Neural crest cell (in vitro differentiated cells): ENCODE measurements at regions not wholly inside any gene's neighbourhood (a gene's known extent, or its start where the extent isn't known, plus 50 kb on each side); places are given as distances from the start of the nearest gene placed in this dataset.

Experiments used
- DNase-seq: peaks from one replicate; pipeline ENCODE4 v3.0.0; 2021; ENCODE audit warnings: low read depth, mixed read lengths, low spot score
- H3K27ac Mint-ChIP-seq: one replicate; pipeline ENCODE4 v1.8.0; 2021; ENCODE audit warnings: mild to moderate bottlenecking, mixed read lengths; ENCODE audit not compliant: unreplicated experiment
- H3K27me3 Mint-ChIP-seq: 2 replicates; pipeline ENCODE4 v1.8.0; 2021; ENCODE audit warnings: low read depth, mild to moderate bottlenecking, mixed read lengths
- H3K36me3 Mint-ChIP-seq: 2 replicates; pipeline ENCODE4 v1.8.0; 2021; ENCODE audit warnings: low read depth, mild to moderate bottlenecking, mixed read lengths
- H3K4me1 Mint-ChIP-seq: 2 replicates; pipeline ENCODE4 v1.8.0; 2021; ENCODE audit warnings: mixed read lengths
- H3K4me3 Mint-ChIP-seq: one replicate; pipeline ENCODE4 v1.8.0; 2021; ENCODE audit warnings: mild to moderate bottlenecking, mixed read lengths
- H3K9me3 Mint-ChIP-seq: 2 replicates; pipeline ENCODE4 v1.8.0; 2021; ENCODE audit warnings: mixed read lengths
- CTCF ChIP-seq: fragments of 200-600 bp; sonication (generic); conservative IDR thresholded peaks from 2 replicates; pipeline ENCODE4 v1.5.0; 2021; ENCODE audit warnings: antibody characterized with exemption, mild to moderate bottlenecking

- DNase-seq: no peak
- TF ChIP-seq CTCF: no peak
- Mint-ChIP-seq H3K27ac (no peak overlapping the region), H3K36me3 (no peaks in the 10 kb centered on the region), H3K4me3 (no peak overlapping the region), H3K9me3 (no peaks in the 10 kb centered on the region), H3K27me3 (no peaks in the 10 kb centered on the region), H3K4me1 (no peaks in the 10 kb centered on the region)
These were observed 639.6 kb downstream of the SMARCA1 start for GRCh38 chrX:128883650-128884049.

GRCh38 chrX:128870361-128870760 is 652.9 kb downstream of the SMARCA1 start:
- H3K36me3 Mint-ChIP-seq: peaks cover 2% of the 10 kb centered on the region
- no peak for DNase-seq
- H3K9me3 Mint-ChIP-seq: peaks cover 2% of the 10 kb centered on the region
- TF ChIP-seq CTCF: no peak
- H3K4me1 Mint-ChIP-seq: no peaks in the 10 kb centered on the region
- H3K4me3 Mint-ChIP-seq: no peak overlapping the region
- H3K27me3 Mint-ChIP-seq: no peaks in the 10 kb centered on the region
- H3K27ac Mint-ChIP-seq: no peak overlapping the region

GRCh38 chrX:128862557-128862956 is 660.7 kb downstream of the SMARCA1 start:
- Mint-ChIP-seq H3K27me3 (no peaks in the 10 kb centered on the region), H3K4me1 (peaks cover 5% of the 10 kb centered on the region), H3K27ac (no peak overlapping the region), H3K36me3 (peaks cover 2% of the 10 kb centered on the region), H3K9me3 (no peaks in the 10 kb centered on the region), H3K4me3 (no peak overlapping the region)
- no peak for TF ChIP-seq CTCF
- no peak for DNase-seq

- H3K9me3 Mint-ChIP-seq: no peaks in the 10 kb centered on the region
- no peaks in the 10 kb centered on the region for H3K4me1 Mint-ChIP-seq
- no peaks in the 10 kb centered on the region for H3K27me3 Mint-ChIP-seq
- H3K4me3 Mint-ChIP-seq: no peak overlapping the region
- H3K36me3 Mint-ChIP-seq: no peaks in the 10 kb centered on the region
- no peak overlapping the region for H3K27ac Mint-ChIP-seq
- DNase-seq: no peak
- no peak for TF ChIP-seq CTCF
These were observed 674.9 kb downstream of the SMARCA1 start for GRCh38 chrX:128848374-128848773.

- Mint-ChIP-seq H3K4me1 (no peaks in the 10 kb centered on the region), H3K36me3 (no peaks in the 10 kb centered on the region), H3K4me3 (no peak overlapping the region), H3K9me3 (peaks cover 3% of the 10 kb centered on the region), H3K27ac (no peak overlapping the region), H3K27me3 (no peaks in the 10 kb centered on the region)
- DNase-seq: no peak
- no peak for TF ChIP-seq CTCF
These were observed 676.9 kb downstream of the SMARCA1 start for GRCh38 chrX:128846385-128846784.

GRCh38 chrX:128818690-128819089 is 704.6 kb downstream of the SMARCA1 start:
- H3K4me1 Mint-ChIP-seq: peaks cover 26% of the 10 kb centered on the region
- H3K27me3 Mint-ChIP-seq: no peaks in the 10 kb centered on the region
- no peak overlapping the region for H3K4me3 Mint-ChIP-seq
- no peaks in the 10 kb centered on the region for H3K9me3 Mint-ChIP-seq
- no peaks in the 10 kb centered on the region for H3K36me3 Mint-ChIP-seq
- no peak overlapping the region for H3K27ac Mint-ChIP-seq
- TF ChIP-seq CTCF: no peak
- no peak for DNase-seq
